Muscle layer of duodenum (tissue), 2 donors: ENCODE measurements at regions not wholly inside any gene's neighbourhood (a gene's known extent, or its start where the extent isn't known, plus 50 kb on each side); places are given as distances from the start of the nearest gene placed in this dataset.

ENCODE experiments used
- H3K27ac ChIP-seq: one replicate; pipeline ENCODE4 v1.7.0; 2013; ENCODE audit warnings: mild to moderate bottlenecking, low read length
- H3K27me3 ChIP-seq: one replicate; pipeline ENCODE4 v1.7.0; 2013; ENCODE audit warnings: low read depth, mild to moderate bottlenecking, control low read depth, low read length
- H3K36me3 ChIP-seq, 2 donors: one replicate each; pipeline ENCODE4 v1.7.0; 2013; ENCODE audit warnings: low read length in 2 of 2, control low read depth in 1 of 2, mild to moderate bottlenecking in 1 of 2; ENCODE audit not compliant: insufficient read depth in 2 of 2, control insufficient read depth in 1 of 2
- H3K4me1 ChIP-seq, 2 donors: one replicate each; pipeline ENCODE4 v1.7.0; 2013; ENCODE audit warnings: low read length in 2 of 2, mild to moderate bottlenecking in 2 of 2, control low read depth in 1 of 2, moderate library complexity in 1 of 2; ENCODE audit not compliant: insufficient read depth in 2 of 2, control insufficient read depth in 1 of 2
- H3K4me3 ChIP-seq, 2 donors: one replicate each; pipeline ENCODE4 v1.7.0; 2013; ENCODE audit warnings: low read length in 2 of 2, low read depth in 1 of 2, mild to moderate bottlenecking in 1 of 2
- H3K9me3 ChIP-seq, 2 donors: one replicate each; pipeline ENCODE4 v1.7.0; 2013; ENCODE audit warnings: low read length in 2 of 2, control low read depth in 1 of 2, mild to moderate bottlenecking in 1 of 2; ENCODE audit not compliant: control insufficient read depth in 1 of 2
- donor health status: healthy.

- no peaks in the 10 kb centered on the region for H3K4me1 ChIP-seq
- no peak overlapping the region for H3K4me3 ChIP-seq
- H3K36me3 ChIP-seq: no peaks in the 10 kb centered on the region
- no peak overlapping the region for H3K27ac ChIP-seq
- H3K9me3 ChIP-seq: no peaks in the 10 kb centered on the region
- H3K27me3 ChIP-seq: no peaks in the 10 kb centered on the region
Measured at GRCh38 chr16:55044201-55044975, 113.7 kb downstream of the IRX5 start.

- Histone ChIP-seq H3K4me3 (no peak overlapping the region), H3K27ac (no peak overlapping the region), H3K27me3 (no peaks in the 10 kb centered on the region), H3K9me3 (no peaks in the 10 kb centered on the region), H3K36me3 (no peaks in the 10 kb centered on the region), H3K4me1 (no peaks in the 10 kb centered on the region)
Measured at GRCh38 chr16:55045329-55045728, 114.7 kb downstream of the IRX5 start.

GRCh38 chr16:55045756-55046460 lies 115.2 kb downstream of the IRX5 start:
- H3K4me3 ChIP-seq: no peak overlapping the region
- no peak overlapping the region for H3K27ac ChIP-seq
- H3K9me3 ChIP-seq: no peaks in the 10 kb centered on the region
- H3K36me3 ChIP-seq: no peaks in the 10 kb centered on the region
- no peaks in the 10 kb centered on the region for H3K27me3 ChIP-seq
- H3K4me1 ChIP-seq: no peaks in the 10 kb centered on the region

GRCh38 chr16:55046513-55046912 lies 115.8 kb downstream of the IRX5 start:
- Histone ChIP-seq H3K27ac (no peak overlapping the region), H3K4me3 (no peak overlapping the region)

GRCh38 chr16:55046916-55047315 lies 116.3 kb downstream of the IRX5 start:
- Histone ChIP-seq H3K36me3 (no peaks in the 10 kb centered on the region), H3K27ac (no peak overlapping the region), H3K4me3 (no peak overlapping the region), H3K27me3 (no peaks in the 10 kb centered on the region), H3K4me1 (no peaks in the 10 kb centered on the region), H3K9me3 (no peaks in the 10 kb centered on the region)

More at GRCh38 chr16:55046513-55046912, 115.8 kb downstream of the IRX5 start:
- no peaks in the 10 kb centered on the region for H3K9me3 ChIP-seq
- H3K27me3 ChIP-seq: no peaks in the 10 kb centered on the region
- H3K36me3 ChIP-seq: no peaks in the 10 kb centered on the region
- H3K4me1 ChIP-seq: no peaks in the 10 kb centered on the region

GRCh38 chr16:55047331-55047730 lies 116.7 kb downstream of the IRX5 start:
- Histone ChIP-seq H3K4me3 (no peak overlapping the region), H3K27me3 (no peaks in the 10 kb centered on the region), H3K4me1 (no peaks in the 10 kb centered on the region), H3K9me3 (no peaks in the 10 kb centered on the region), H3K27ac (no peak overlapping the region), H3K36me3 (no peaks in the 10 kb centered on the region)

GRCh38 chr16:55047903-55048497 lies 117.3 kb downstream of the IRX5 start:
- Histone ChIP-seq H3K4me3 (no peak overlapping the region), H3K27me3 (no peaks in the 10 kb centered on the region), H3K27ac (no peak overlapping the region), H3K36me3 (no peaks in the 10 kb centered on the region), H3K9me3 (no peaks in the 10 kb centered on the region), H3K4me1 (no peaks in the 10 kb centered on the region)

- Histone ChIP-seq H3K36me3 (no peaks in the 10 kb centered on the region), H3K4me1 (no peaks in the 10 kb centered on the region), H3K27me3 (no peaks in the 10 kb centered on the region), H3K9me3 (no peaks in the 10 kb centered on the region), H3K27ac (no peak overlapping the region), H3K4me3 (no peak overlapping the region)
Measured at GRCh38 chr16:55048745-55049144, 118.1 kb downstream of the IRX5 start.

- Histone ChIP-seq H3K4me3 (no peak overlapping the region), H3K27me3 (peaks cover 22% of the 10 kb centered on the region), H3K4me1 (peaks cover 0 to 5% of the 10 kb centered on the region in 2 donors), H3K36me3 (no peaks in the 10 kb centered on the region), H3K27ac (no peak overlapping the region), H3K9me3 (peaks cover 3 to 7% of the 10 kb centered on the region in 2 donors)
Measured at GRCh38 chr16:55051571-55052347, 121.1 kb downstream of the IRX5 start.

- no peaks in the 10 kb centered on the region for H3K36me3 ChIP-seq
- H3K4me3 ChIP-seq: no peak overlapping the region
- H3K9me3 ChIP-seq: peaks cover 3 to 7% of the 10 kb centered on the region in 2 donors
- peaks cover 0 to 8% of the 10 kb centered on the region in 2 donors for H3K4me1 ChIP-seq
- no peak overlapping the region for H3K27ac ChIP-seq
- peaks cover 26% of the 10 kb centered on the region for H3K27me3 ChIP-seq
Measured at GRCh38 chr16:55052348-55052734, 121.7 kb downstream of the IRX5 start.
